ENCODE measurements at regions not wholly inside any gene's neighbourhood (a gene's known extent, or its start where the extent isn't known, plus 50 kb on each side); places are given as distances from the start of the nearest gene placed in this dataset.

GRCh38 chr4:138802499-138802898 is 213.1 kb upstream of the NOCT start:
- no peak for TF ChIP-seq CTCF (conservative IDR thresholded peaks at IDR 0.05; ENCODE audit: low read depth, low read length)
- no peak overlapping the region for H3K4me3 ChIP-seq (ENCODE audit: low read depth, low read length)
- peak; percentile 4 for DNase-seq (ENCODE audit: low read depth)

GRCh38 chr4:138800421-138800820 is 215.2 kb upstream of the NOCT start:
- H3K4me3 ChIP-seq (ENCODE audit: low read depth, low read length) = no peak overlapping the region
- no peak for DNase-seq (ENCODE audit: low read depth)
- TF ChIP-seq CTCF (conservative IDR thresholded peaks at IDR 0.05; ENCODE audit: low read depth, low read length) = no peak

DNA sequence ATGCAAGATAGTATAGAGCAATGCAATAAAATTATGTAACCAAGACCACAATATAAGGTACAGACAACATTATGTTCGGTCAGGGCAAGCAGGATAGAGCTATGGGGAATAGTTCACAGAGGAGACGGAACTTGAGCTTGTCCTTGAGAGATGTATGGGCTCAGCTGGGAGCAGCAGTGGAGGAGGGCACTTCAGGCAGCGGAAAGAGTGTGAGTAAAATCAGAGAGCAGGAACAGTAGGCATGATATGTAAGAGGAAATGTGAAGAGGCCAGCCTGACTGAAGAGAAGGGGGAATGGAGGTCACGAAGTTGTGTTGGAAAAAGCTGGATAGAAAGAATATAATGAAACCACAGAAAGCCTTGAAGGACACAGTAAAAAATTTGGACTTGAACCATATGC is 217.2 kb upstream of the NOCT start:
- DNase-seq (ENCODE audit: low read depth) = no peak
- TF ChIP-seq CTCF (conservative IDR thresholded peaks at IDR 0.05; ENCODE audit: low read depth, low read length) = no peak
- no peak overlapping the region for H3K4me3 ChIP-seq (ENCODE audit: low read depth, low read length)

GRCh38 chr4:138797646-138798045 is 217.9 kb upstream of the NOCT start:
- no peak for DNase-seq (ENCODE audit: low read depth)
- TF ChIP-seq CTCF (conservative IDR thresholded peaks at IDR 0.05; ENCODE audit: low read depth, low read length) = no peak
- H3K4me3 ChIP-seq (ENCODE audit: low read depth, low read length) = no peak overlapping the region

- H3K4me3 ChIP-seq (ENCODE audit: low read depth, low read length) = no peak overlapping the region
- TF ChIP-seq CTCF (conservative IDR thresholded peaks at IDR 0.05; ENCODE audit: low read depth, low read length) = no peak
- DNase-seq (ENCODE audit: low read depth) = no peak
Observed at GRCh38 chr4:138796761-138797160, 218.8 kb upstream of the NOCT start.

GRCh38 chr4:138790706-138791340 is 224.8 kb upstream of the NOCT start:
- H3K4me3 ChIP-seq (ENCODE audit: low read depth, low read length) = no peak overlapping the region
- DNase-seq (ENCODE audit: low read depth) = no peak
- TF ChIP-seq CTCF (conservative IDR thresholded peaks at IDR 0.05; ENCODE audit: low read depth, low read length) = no peak

- H3K4me3 ChIP-seq (ENCODE audit: low read depth, low read length) = no peak overlapping the region
- DNase-seq (ENCODE audit: low read depth) = no peak
- no peak for TF ChIP-seq CTCF (conservative IDR thresholded peaks at IDR 0.05; ENCODE audit: low read depth, low read length)
Observed at GRCh38 chr4:138789796-138790195, 225.8 kb upstream of the NOCT start.

Measured in choroid plexus epithelial cell (primary cell).